HUES48 (cell line): ENCODE measurements at regions not wholly inside any gene's neighbourhood (a gene's known extent, or its start where the extent isn't known, plus 50 kb on each side); places are given as distances from the start of the nearest gene placed in this dataset.
"Not testable (repeated sequence)": the region's sequence is repeated elsewhere in the genome, so short reads cannot be mapped to it uniquely, and the experiment has no call there.

Source experiments
- H3K27ac ChIP-seq: one replicate; pipeline ENCODE4 v1.7.0; 2013; ENCODE audit warnings: low read depth, low read length, inconsistent platforms
- H3K27me3 ChIP-seq: 2 replicates; pipeline ENCODE4 v1.6.1; 2013; ENCODE audit warnings: mild to moderate bottlenecking, low read length; ENCODE audit not compliant: control insufficient read depth, insufficient read depth
- H3K36me3 ChIP-seq: 2 replicates; pipeline ENCODE4 v1.6.1; 2013; ENCODE audit warnings: low read length; ENCODE audit not compliant: control insufficient read depth, insufficient read depth
- H3K4me1 ChIP-seq: 2 replicates; pipeline ENCODE4 v1.6.1; 2013; ENCODE audit warnings: mild to moderate bottlenecking, low read length; ENCODE audit not compliant: control insufficient read depth, insufficient read depth
- H3K4me3 ChIP-seq: 2 replicates; pipeline ENCODE4 v1.5.1; 2013; ENCODE audit warnings: mild to moderate bottlenecking, low read depth, low read length
- H3K9ac ChIP-seq: 2 replicates; pipeline ENCODE4 v1.6.1; 2013; ENCODE audit warnings: mild to moderate bottlenecking, low read depth, low read length, moderate library complexity
- H3K9me3 ChIP-seq: 2 replicates; pipeline ENCODE4 v1.6.1; 2013; ENCODE audit warnings: low read length; ENCODE audit not compliant: control insufficient read depth, insufficient read depth

GRCh38 chr10:28444031-28444430 is 88.9 kb upstream of the WAC start:
- Histone ChIP-seq H3K27me3 (no peaks in the 10 kb centered on the region), H3K9me3 (no peaks in the 10 kb centered on the region), H3K36me3 (no peaks in the 10 kb centered on the region), H3K4me3 (no peak overlapping the region), H3K9ac (no peak overlapping the region), H3K27ac (no peak overlapping the region), H3K4me1 (peaks cover 2% of the 10 kb centered on the region; the same call in 1 of the 2 replicates)

GRCh38 chr10:28445516-28445915 is 87.4 kb upstream of the WAC start:
- no peak overlapping the region for H3K9ac ChIP-seq
- no peaks in the 10 kb centered on the region for H3K36me3 ChIP-seq
- H3K27me3 ChIP-seq: no peaks in the 10 kb centered on the region
- no peak overlapping the region for H3K4me3 ChIP-seq
- H3K4me1 ChIP-seq: peaks cover 2% of the 10 kb centered on the region; the same call in 1 of the 2 replicates
- H3K27ac ChIP-seq: no peak overlapping the region
- no peaks in the 10 kb centered on the region for H3K9me3 ChIP-seq

GRCh38 chr10:28449382-28449781 is 83.5 kb upstream of the WAC start:
- H3K9ac ChIP-seq: no peak overlapping the region
- no peaks in the 10 kb centered on the region for H3K27me3 ChIP-seq
- no peaks in the 10 kb centered on the region for H3K36me3 ChIP-seq
- H3K9me3 ChIP-seq: no peaks in the 10 kb centered on the region
- no peaks in the 10 kb centered on the region for H3K4me1 ChIP-seq
- no peak overlapping the region for H3K4me3 ChIP-seq
- no peak overlapping the region for H3K27ac ChIP-seq

GRCh38 chr10:28449926-28450325 is 83.0 kb upstream of the WAC start:
- H3K9me3 ChIP-seq: no peaks in the 10 kb centered on the region
- H3K36me3 ChIP-seq: no peaks in the 10 kb centered on the region
- H3K9ac ChIP-seq: no peak overlapping the region
- H3K4me3 ChIP-seq: no peak overlapping the region
- H3K27me3 ChIP-seq: no peaks in the 10 kb centered on the region
- H3K27ac ChIP-seq: no peak overlapping the region
- H3K4me1 ChIP-seq: no peaks in the 10 kb centered on the region

- H3K9me3 ChIP-seq: no peaks in the 10 kb centered on the region
- no peak overlapping the region for H3K27ac ChIP-seq
- H3K4me3 ChIP-seq: no peak overlapping the region
- no peaks in the 10 kb centered on the region for H3K27me3 ChIP-seq
- H3K9ac ChIP-seq: no peak overlapping the region
- peaks cover 5% of the 10 kb centered on the region for H3K4me1 ChIP-seq
- no peaks in the 10 kb centered on the region for H3K36me3 ChIP-seq
These were observed 79.0 kb upstream of the WAC start for GRCh38 chr10:28453926-28454325.

GRCh38 chr10:28457110-28457509 is 75.8 kb upstream of the WAC start:
- peaks cover 18% of the 10 kb centered on the region for H3K4me1 ChIP-seq
- H3K4me3 ChIP-seq: no peak overlapping the region
- H3K9me3 ChIP-seq: no peaks in the 10 kb centered on the region
- no peaks in the 10 kb centered on the region for H3K27me3 ChIP-seq
- no peak overlapping the region for H3K27ac ChIP-seq
- H3K36me3 ChIP-seq: no peaks in the 10 kb centered on the region
- no peak overlapping the region for H3K9ac ChIP-seq

GRCh38 chr10:28457873-28458272 is 75.0 kb upstream of the WAC start:
- not testable (repeated sequence) for H3K4me3 ChIP-seq, H3K27me3 ChIP-seq, H3K9ac ChIP-seq, H3K36me3 ChIP-seq, H3K27ac ChIP-seq, H3K9me3 ChIP-seq
- H3K4me1 ChIP-seq: peaks cover 18% of the 10 kb centered on the region

GRCh38 chr10:28459453-28460144 is 73.3 kb upstream of the WAC start:
- H3K36me3 ChIP-seq: no peaks in the 10 kb centered on the region
- peak overlapping the region; percentile 35; the same call in 1 of the 2 replicates for H3K4me3 ChIP-seq
- peak overlapping the region; percentile 21; the same call in 1 of the 2 replicates for H3K9ac ChIP-seq
- peak overlapping the region; percentile 93 for H3K27ac ChIP-seq
- peaks cover 18% of the 10 kb centered on the region for H3K4me1 ChIP-seq
- no peaks in the 10 kb centered on the region for H3K27me3 ChIP-seq
- H3K9me3 ChIP-seq: no peaks in the 10 kb centered on the region

- Histone ChIP-seq H3K4me1 (peaks cover 14% of the 10 kb centered on the region), H3K9me3 (no peaks in the 10 kb centered on the region), H3K4me3 (no peak overlapping the region), H3K27ac (no peak overlapping the region), H3K27me3 (no peaks in the 10 kb centered on the region), H3K36me3 (no peaks in the 10 kb centered on the region), H3K9ac (no peak overlapping the region)
These were observed 69.8 kb upstream of the WAC start for GRCh38 chr10:28463141-28463540.

- no peaks in the 10 kb centered on the region for H3K36me3 ChIP-seq
- peaks cover 14% of the 10 kb centered on the region for H3K4me1 ChIP-seq
- no peaks in the 10 kb centered on the region for H3K27me3 ChIP-seq
- no peak overlapping the region for H3K27ac ChIP-seq
- no peak overlapping the region for H3K4me3 ChIP-seq
- H3K9ac ChIP-seq: no peak overlapping the region
- no peaks in the 10 kb centered on the region for H3K9me3 ChIP-seq
These were observed 69.1 kb upstream of the WAC start for GRCh38 chr10:28463676-28464395.

GRCh38 chr10:28467615-28468014 is 65.3 kb upstream of the WAC start:
- no peaks in the 10 kb centered on the region for H3K27me3 ChIP-seq
- H3K9ac ChIP-seq: no peak overlapping the region
- no peaks in the 10 kb centered on the region for H3K9me3 ChIP-seq
- H3K27ac ChIP-seq: no peak overlapping the region
- H3K36me3 ChIP-seq: no peaks in the 10 kb centered on the region
- H3K4me1 ChIP-seq: peaks cover 16% of the 10 kb centered on the region
- no peak overlapping the region for H3K4me3 ChIP-seq
